Stimulated activated CD4-positive, alpha-beta T cell treated with anti-CD3 and anti-CD28 coated beads, Interleukin-12 subunit alpha, Interleukin-12 subunit beta, amount 100 ng/mL, for 4 hours (primary cell): ENCODE measurements at regions not wholly inside any gene's neighbourhood (a gene's known extent, or its start where the extent isn't known, plus 50 kb on each side); places are given as distances from the start of the nearest gene placed in this dataset.
"Not testable (repeated sequence)": the region's sequence is repeated elsewhere in the genome, so short reads cannot be mapped to it uniquely, and the experiment has no call there.

Experiments used
- DNase-seq: peaks from one replicate; pipeline ENCODE4 v3.0.0-alpha.2; 2020

- no peak for DNase-seq
Observed at GRCh38 chr6:27168108-27168507, 79.4 kb upstream of the PRSS16 start.

- no peak for DNase-seq
Observed at GRCh38 chr6:27168586-27169443, 78.7 kb upstream of the PRSS16 start.

- not testable (repeated sequence) for DNase-seq
Observed at GRCh38 chr6:27172524-27173231, 74.8 kb upstream of the PRSS16 start.

- DNase-seq: not testable (repeated sequence)
Observed at GRCh38 chr6:27173232-27173601, 74.3 kb upstream of the PRSS16 start.

GRCh38 chr6:27174958-27175357, 72.5 kb upstream of the PRSS16 start:
- no peak for DNase-seq

- no peak for DNase-seq
Observed at GRCh38 chr6:27176096-27176495, 71.4 kb upstream of the PRSS16 start.

- peak; percentile 71 for DNase-seq
Observed at GRCh38 chr6:27176523-27177484, 70.7 kb upstream of the PRSS16 start.

- DNase-seq: peak; percentile 58
Observed at GRCh38 chr6:27177485-27178406, 69.8 kb upstream of the PRSS16 start.

- DNase-seq: no peak
Observed at GRCh38 chr6:27178407-27178730, 69.1 kb upstream of the PRSS16 start.

- DNase-seq: no peak
Observed at GRCh38 chr6:27178860-27179259, 68.6 kb upstream of the PRSS16 start.

- no peak for DNase-seq
Observed at GRCh38 chr6:27183060-27183832, 64.3 kb upstream of the PRSS16 start.

GRCh38 chr6:27187231-27188060, 60.1 kb upstream of the PRSS16 start:
- no peak for DNase-seq

- peak; percentile 32 for DNase-seq
Observed at GRCh38 chr6:27188061-27188884, 59.2 kb upstream of the PRSS16 start.

GRCh38 chr6:27188885-27189418, 58.5 kb upstream of the PRSS16 start:
- DNase-seq: peak; percentile 29

GRCh38 chr6:27190126-27190525, 57.4 kb upstream of the PRSS16 start:
- DNase-seq: no peak

GRCh38 chr6:27194453-27194852, 53.0 kb upstream of the PRSS16 start:
- DNase-seq: not testable (repeated sequence)

GRCh38 chr6:27195547-27195946, 52.0 kb upstream of the PRSS16 start:
- DNase-seq: not testable (repeated sequence)
